Iris pigment epithelial cell (primary cell): ENCODE measurements at regions not wholly inside any gene's neighbourhood (a gene's known extent, or its start where the extent isn't known, plus 50 kb on each side); places are given as distances from the start of the nearest gene placed in this dataset.
"Not testable (repeated sequence)": the region's sequence is repeated elsewhere in the genome, so short reads cannot be mapped to it uniquely, and the experiment has no call there.

Experiments used
- DNase-seq: peaks from one replicate; pipeline ENCODE4 v3.0.0-alpha.2; 2011; ENCODE audit warnings: low read depth

- no peak for DNase-seq
These were observed 570.6 kb downstream of the RIT2 start for GRCh38 chr18:42544901-42545300.

- DNase-seq, result peak; percentile 65
These were observed 569.7 kb downstream of the RIT2 start for GRCh38 chr18:42545825-42546224.

- no peak for DNase-seq
These were observed 567.0 kb downstream of the RIT2 start for GRCh38 chr18:42548493-42548892.

- no peak for DNase-seq
These were observed 565.9 kb downstream of the RIT2 start for GRCh38 chr18:42549596-42549995.

- DNase-seq, result not testable (repeated sequence)
These were observed 562.9 kb downstream of the RIT2 start for GRCh38 chr18:42552559-42552958.

- no peak for DNase-seq
These were observed 556.3 kb downstream of the RIT2 start for GRCh38 chr18:42559069-42559690.

- DNase-seq, result no peak
These were observed 554.0 kb downstream of the RIT2 start for GRCh38 chr18:42561521-42561920.

GRCh38 chr18:42563995-42564394 is 551.5 kb downstream of the RIT2 start:
- DNase-seq, result no peak

GRCh38 chr18:42564761-42565160 is 550.7 kb downstream of the RIT2 start:
- DNase-seq, result no peak

- DNase-seq, result no peak
These were observed 546.7 kb downstream of the RIT2 start for GRCh38 chr18:42568773-42569172.

- no peak for DNase-seq
These were observed 540.6 kb downstream of the RIT2 start for GRCh38 chr18:42574871-42575270.

- DNase-seq, result no peak
These were observed 539.4 kb downstream of the RIT2 start for GRCh38 chr18:42576124-42576523.

- peak; percentile 56 for DNase-seq
These were observed 536.7 kb downstream of the RIT2 start for GRCh38 chr18:42578792-42579191.

GRCh38 chr18:42582266-42582665 is 533.2 kb downstream of the RIT2 start:
- DNase-seq, result no peak

GRCh38 chr18:42583283-42583731 is 532.2 kb downstream of the RIT2 start:
- DNase-seq, result no peak

GRCh38 chr18:42586601-42587000 is 528.9 kb downstream of the RIT2 start:
- no peak for DNase-seq

GRCh38 chr18:42588786-42589185 is 526.7 kb downstream of the RIT2 start:
- DNase-seq, result no peak

- DNase-seq, result no peak
These were observed 510.7 kb downstream of the RIT2 start for GRCh38 chr18:42604820-42605219.

- no peak for DNase-seq
These were observed 508.5 kb downstream of the RIT2 start for GRCh38 chr18:42606886-42607495.

- DNase-seq, result no peak
These were observed 504.4 kb downstream of the RIT2 start for GRCh38 chr18:42611134-42611533.

GRCh38 chr18:42614619-42615293 is 500.7 kb downstream of the RIT2 start:
- peak; percentile 1 for DNase-seq

GRCh38 chr18:42617221-42617620 is 498.3 kb downstream of the RIT2 start:
- no peak for DNase-seq

GRCh38 chr18:42619771-42620170 is 495.7 kb downstream of the RIT2 start:
- DNase-seq, result no peak
